H1 (cell line): ENCODE measurements at regions not wholly inside any gene's neighbourhood (a gene's known extent, or its start where the extent isn't known, plus 50 kb on each side); places are given as distances from the start of the nearest gene placed in this dataset.

ENCODE experiments used
- BACH1 ChIP-seq: IDR thresholded peaks from 2 replicates; pipeline ENCODE4 v1.6.1; 2012; ENCODE audit warnings: low read length, improper control_type of control experiment
- BRCA1 ChIP-seq: IDR thresholded peaks from 2 replicates; pipeline ENCODE4 v1.6.1; 2012; ENCODE audit warnings: low read depth, low read length, improper control_type of control experiment
- CREB1 ChIP-seq: IDR thresholded peaks from 2 replicates; pipeline ENCODE4 v1.6.1; 2012; ENCODE audit warnings: inconsistent platforms
- CTCF ChIP-seq, 3 experiments: IDR thresholded peaks; 1 replicate in 2 of 3; 2 replicates in 1 of 3; pipeline versions ENCODE4 v1.5.1 to v1.6.1; 2011; ENCODE audit warnings: low read length in 3 of 3, mild to moderate bottlenecking in 3 of 3, inconsistent platforms in 2 of 3, low read depth in 1 of 3, moderate library complexity in 1 of 3; ENCODE audit not compliant: insufficient read depth in 1 of 3; ENCODE audit errors: control extremely low read depth in 1 of 3
- EZH2 ChIP-seq: fragments of 200-600 bp; sonication (generic); IDR thresholded peaks from 2 replicates; pipeline ENCODE4 v1.7.1; 2012; ENCODE audit warnings: low read depth, mild to moderate bottlenecking, moderate library complexity, low read length, inconsistent platforms; ENCODE audit not compliant: severe bottlenecking
- GTF2F1 ChIP-seq: IDR thresholded peaks from 2 replicates; pipeline ENCODE4 v1.6.1; 2012; ENCODE audit warnings: low read depth, low read length, improper control_type of control experiment, borderline replicate concordance
- JUN ChIP-seq: IDR thresholded peaks from 2 replicates; pipeline ENCODE4 v1.6.1; 2011; ENCODE audit warnings: low read depth, mild to moderate bottlenecking, improper control_type of control experiment, low read length
- POLR2A ChIP-seq, 2 experiments: IDR thresholded peaks; 1 replicate in 1 of 2; 2 replicates in 1 of 2; pipeline ENCODE4 v1.6.1; 2011; ENCODE audit warnings: low read depth in 2 of 2, low read length in 2 of 2, mild to moderate bottlenecking in 2 of 2; ENCODE audit errors: control extremely low read depth in 1 of 2
- POLR2AphosphoS5 ChIP-seq: IDR thresholded peaks from 2 replicates; pipeline ENCODE4 v1.6.1; 2011; ENCODE audit warnings: low read depth, low read length
- TAF1 ChIP-seq: IDR thresholded peaks from 2 replicates; pipeline ENCODE4 v1.6.1; 2011; ENCODE audit warnings: mild to moderate bottlenecking, low read depth, low read length
- ZNF274 ChIP-seq: IDR thresholded peaks from 2 replicates; pipeline ENCODE4 v1.7.0; 2012; ENCODE audit warnings: low read length, borderline replicate concordance; ENCODE audit errors: extremely low read depth
- TF ChIP-seq, protein P1 (sequence below): IDR thresholded peaks from 2 replicates; pipeline ENCODE4 v1.6.1; 2012; ENCODE audit warnings: inconsistent platforms

DNA sequence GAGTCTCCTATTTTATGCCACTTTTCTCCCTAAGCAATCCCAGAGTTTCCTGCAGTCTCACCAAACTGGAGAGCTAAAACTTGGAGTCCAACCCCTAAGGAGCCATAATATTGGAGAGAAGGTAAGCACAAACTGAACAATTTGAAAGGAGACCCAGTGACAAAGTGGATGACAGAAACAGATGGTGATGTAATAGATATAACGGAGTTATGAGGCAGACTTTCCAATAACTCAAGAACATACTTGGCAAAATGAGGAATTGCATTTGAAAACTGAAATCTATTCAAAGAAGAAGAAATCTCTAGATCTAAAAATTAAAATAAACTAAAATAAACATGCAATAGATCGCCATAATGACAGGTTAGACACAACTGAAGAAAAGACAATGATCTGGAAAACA is 200.9 kb upstream of the MIR17HG start:
- TF ChIP-seq CREB1 (no peak), JUN (no peak), EZH2 (no peak), TAF1 (no peak), ZNF274 (no peak), GTF2F1 (no peak), BRCA1 (no peak), BACH1 (no peak), POLR2AphosphoS5 (no peak), CTCF (IDR thresholded peaks at IDR 0.05; ENCODE audit: control extremely low read depth in 1 of 3, insufficient read depth in 1 of 3, low read depth in 1 of 3, low read length in 3 of 3) (no peak), POLR2A (IDR thresholded peaks at IDR 0.05; ENCODE audit: control extremely low read depth in 1 of 2, low read depth in 2 of 2, low read length in 2 of 2) (no peak)
- TF ChIP-seq, protein P1, sequence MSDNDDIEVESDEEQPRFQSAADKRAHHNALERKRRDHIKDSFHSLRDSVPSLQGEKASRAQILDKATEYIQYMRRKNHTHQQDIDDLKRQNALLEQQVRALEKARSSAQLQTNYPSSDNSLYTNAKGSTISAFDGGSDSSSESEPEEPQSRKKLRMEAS = no peak
